Skeletal muscle cell (primary cell): ENCODE measurements at regions not wholly inside any gene's neighbourhood (a gene's known extent, or its start where the extent isn't known, plus 50 kb on each side); places are given as distances from the start of the nearest gene placed in this dataset.

Source experiments
- DNase-seq: peaks from one replicate; pipeline ENCODE4 v3.0.0-alpha.2; 2010; ENCODE audit warnings: low read depth
- H3K4me3 ChIP-seq: 2 replicates; pipeline ENCODE4 v1.5.1; 2011; ENCODE audit warnings: low read depth, mild to moderate bottlenecking, control low read depth, low read length, moderate library complexity

DNA sequence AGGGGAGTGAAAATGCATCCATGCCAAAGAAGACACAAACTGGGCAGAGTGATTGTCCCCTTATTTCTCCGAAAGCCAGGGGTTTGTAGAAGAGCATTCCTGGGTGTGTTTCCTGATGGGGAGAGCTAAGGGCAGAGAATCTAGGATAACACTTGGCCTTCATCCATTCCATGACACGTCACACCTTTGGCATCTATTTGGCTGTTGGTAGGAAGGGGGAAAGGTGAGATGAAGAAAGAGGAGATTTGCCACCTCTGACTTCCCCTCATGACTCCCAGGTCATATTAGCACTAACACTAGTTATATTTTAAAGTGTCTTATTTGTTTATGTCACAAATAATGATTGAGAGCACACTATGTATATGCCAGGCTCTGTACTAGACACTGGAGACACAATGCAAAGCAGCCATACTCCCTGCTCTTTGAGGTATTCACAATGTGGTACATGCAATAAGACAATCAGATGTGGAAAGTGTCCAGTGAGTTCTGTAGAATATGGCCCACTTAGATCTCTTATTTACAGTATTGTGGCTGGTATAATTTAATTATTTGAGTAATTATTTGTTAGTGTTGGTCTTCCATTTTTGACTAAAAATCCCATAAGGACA lies 54.5 kb upstream of the GADD45A start:
- DNase-seq = no peak
- no peak overlapping the region for H3K4me3 ChIP-seq

- no peak for DNase-seq
- no peak overlapping the region for H3K4me3 ChIP-seq
These were observed 52.6 kb upstream of the GADD45A start for GRCh38 chr1:67632356-67632755.

DNA sequence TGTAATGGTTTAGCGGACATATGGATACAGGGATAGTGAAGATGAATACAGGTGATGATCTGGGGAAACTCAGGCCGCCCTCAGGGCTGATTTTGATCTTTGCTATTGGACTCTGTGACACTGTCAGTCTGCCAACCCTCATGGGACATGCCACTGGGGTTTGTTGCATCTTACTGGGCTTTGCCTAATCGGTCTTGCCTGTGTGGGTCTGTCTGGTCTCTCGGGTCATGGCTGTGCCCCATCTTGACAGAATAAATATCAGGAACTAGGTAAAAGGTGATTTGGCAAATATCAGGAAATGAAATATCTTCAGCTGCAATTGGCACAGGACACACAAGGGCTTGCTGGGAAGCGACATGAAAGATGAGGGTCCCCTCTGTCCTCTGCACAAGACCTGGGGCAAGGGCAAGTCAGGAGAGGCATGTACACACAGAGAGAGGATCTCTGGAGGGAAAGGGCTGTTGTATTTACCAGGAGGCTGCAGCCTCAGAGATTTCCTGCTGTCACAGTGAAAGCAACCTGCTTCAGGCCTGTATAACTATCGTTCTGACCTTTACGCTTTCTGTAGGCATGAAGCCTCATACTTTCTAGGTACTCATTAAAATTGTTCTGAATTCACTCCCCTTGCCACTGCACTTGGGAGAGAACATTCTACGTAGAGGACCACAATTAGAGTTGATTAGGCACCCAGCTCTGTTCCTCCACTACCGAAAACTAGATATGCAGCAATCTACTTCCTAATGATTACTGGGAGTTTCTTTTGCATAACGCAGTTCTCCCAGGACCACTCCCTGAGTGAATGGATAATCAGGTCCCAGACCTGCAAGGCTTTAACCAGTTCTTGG lies 52.0 kb upstream of the GADD45A start:
- H3K4me3 ChIP-seq = no peak overlapping the region
- DNase-seq = no peak

GRCh38 chr1:67634396-67634935 lies 50.5 kb upstream of the GADD45A start:
- DNase-seq = no peak
- no peak overlapping the region for H3K4me3 ChIP-seq

GRCh38 chr1:67635055-67635809 lies 49.8 kb upstream of the GADD45A start:
- H3K4me3 ChIP-seq = no peak overlapping the region

More at GRCh38 chr1:67635055-67635809, 49.8 kb upstream of the GADD45A start:
- DNase-seq = no peak
